KMS-11 (cell line): ENCODE measurements at regions not wholly inside any gene's neighbourhood (a gene's known extent, or its start where the extent isn't known, plus 50 kb on each side); places are given as distances from the start of the nearest gene placed in this dataset.

ENCODE experiments used
- H2AFZ ChIP-seq: fragments of 200-600 bp; sonication (generic); 2 replicates; pipeline ENCODE4 v1.6.1; 2016; ENCODE audit warnings: antibody characterized with exemption, mixed run types, low read depth
- H3K27ac ChIP-seq: fragments of 200-600 bp; sonication (generic); 2 replicates; pipeline ENCODE4 v1.6.1; 2016; ENCODE audit warnings: mild to moderate bottlenecking, mixed run types
- H3K27me3 ChIP-seq: fragments of 200-600 bp; sonication (generic); 2 replicates; pipeline ENCODE4 v1.6.1; 2017; ENCODE audit warnings: mild to moderate bottlenecking, low read depth, mixed run types, moderate library complexity; ENCODE audit not compliant: insufficient read depth
- H3K36me3 ChIP-seq: fragments of 200-600 bp; sonication (generic); 2 replicates; pipeline ENCODE4 v1.6.1; 2017; ENCODE audit warnings: mild to moderate bottlenecking, mixed run types; ENCODE audit not compliant: insufficient read depth
- H3K4me1 ChIP-seq: fragments of 200-600 bp; sonication (generic); 2 replicates; pipeline ENCODE4 v1.6.1; 2016; ENCODE audit warnings: mild to moderate bottlenecking, low read depth, mixed run types; ENCODE audit not compliant: poor library complexity, severe bottlenecking
- H3K4me2 ChIP-seq: fragments of 200-600 bp; sonication (generic); 2 replicates; pipeline ENCODE4 v1.7.0; 2016; ENCODE audit warnings: mild to moderate bottlenecking, mixed run types
- H3K4me3 ChIP-seq: fragments of 200-600 bp; sonication (generic); IDR thresholded peaks from 2 replicates; pipeline ENCODE4 v1.6.1; 2017; ENCODE audit warnings: low read depth, low read length, mixed read lengths; ENCODE audit not compliant: insufficient read depth
- H3K79me2 ChIP-seq: fragments of 200-600 bp; sonication (generic); 2 replicates; pipeline ENCODE4 v1.6.1; 2016; ENCODE audit warnings: low read depth, mixed run types; ENCODE audit not compliant: insufficient read depth
- H3K9ac ChIP-seq: fragments of 200-600 bp; sonication (generic); 2 replicates; pipeline ENCODE4 v1.6.1; 2016; ENCODE audit warnings: mild to moderate bottlenecking, mixed run types
- H4K20me1 ChIP-seq: fragments of 200-600 bp; sonication (generic); 2 replicates; pipeline ENCODE4 v1.6.1; 2016; ENCODE audit warnings: mild to moderate bottlenecking, mixed run types; ENCODE audit not compliant: insufficient read depth
- CTCF ChIP-seq: fragments of 200-600 bp; sonication (generic); conservative IDR thresholded peaks from 2 replicates; pipeline ENCODE4 v1.6.1; 2017; ENCODE audit warnings: low read depth, mild to moderate bottlenecking, antibody characterized with exemption, low read length, moderate library complexity, mixed read lengths

DNA sequence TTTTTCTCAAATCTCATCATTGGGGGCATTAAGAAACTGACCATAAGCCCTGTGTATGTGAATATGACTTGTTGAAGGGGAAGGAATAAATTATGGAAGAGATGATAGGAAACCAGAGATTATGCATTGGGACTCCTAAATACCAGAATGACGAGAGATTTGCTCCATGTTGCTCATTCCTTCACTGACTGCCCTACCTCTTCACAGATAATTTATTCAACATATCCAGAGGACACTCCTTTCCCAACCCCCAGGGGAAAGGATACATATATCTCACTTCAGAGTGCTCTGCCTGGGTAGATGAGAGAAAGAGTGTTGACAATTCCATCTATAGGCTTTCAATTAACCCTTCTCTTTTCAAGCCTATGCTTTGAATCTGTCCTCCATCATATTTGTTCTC, 145.3 kb upstream of the RHOBTB1 start:
- no peaks in the 10 kb centered on the region for H4K20me1 ChIP-seq
- no peak overlapping the region for H3K27ac ChIP-seq
- H3K4me3 ChIP-seq: no peak overlapping the region
- no peaks in the 10 kb centered on the region for H3K4me1 ChIP-seq
- H3K27me3 ChIP-seq: no peaks in the 10 kb centered on the region
- H3K4me2 ChIP-seq: no peak overlapping the region
- no peaks in the 10 kb centered on the region for H3K36me3 ChIP-seq
- TF ChIP-seq CTCF: no peak
- no peak overlapping the region for H2AFZ ChIP-seq
- no peak overlapping the region for H3K9ac ChIP-seq
- H3K79me2 ChIP-seq: no peaks in the 10 kb centered on the region

GRCh38 chr10:61084493-61084892, 140.5 kb upstream of the RHOBTB1 start:
- Histone ChIP-seq H3K9ac (no peak overlapping the region), H3K4me2 (no peak overlapping the region), H3K27ac (no peak overlapping the region), H3K27me3 (no peaks in the 10 kb centered on the region), H4K20me1 (no peaks in the 10 kb centered on the region), H2AFZ (no peak overlapping the region), H3K79me2 (no peaks in the 10 kb centered on the region), H3K4me1 (no peaks in the 10 kb centered on the region), H3K4me3 (no peak overlapping the region), H3K36me3 (no peaks in the 10 kb centered on the region)
- no peak for TF ChIP-seq CTCF

DNA sequence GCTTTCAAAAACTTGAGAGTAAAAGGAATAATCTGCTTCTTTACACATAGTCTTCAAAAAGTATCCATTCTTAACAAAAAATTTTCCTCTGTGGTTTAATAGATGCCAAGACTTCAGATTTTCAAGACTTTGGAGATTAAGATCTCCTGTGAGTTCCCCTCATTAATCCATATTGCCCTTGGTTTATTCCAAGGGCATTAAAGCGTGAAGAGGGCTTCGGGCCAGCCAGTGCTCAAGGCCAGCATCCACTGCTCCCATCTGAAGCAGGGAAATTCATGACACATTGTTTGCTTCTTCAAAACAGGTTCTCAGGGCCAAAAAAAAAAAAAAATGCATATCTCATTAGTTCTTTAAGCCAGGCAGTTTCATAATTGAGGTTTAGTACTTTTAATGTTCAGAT, 137.3 kb upstream of the RHOBTB1 start:
- Histone ChIP-seq H3K9ac (no peak overlapping the region), H3K36me3 (no peaks in the 10 kb centered on the region), H3K79me2 (no peaks in the 10 kb centered on the region), H4K20me1 (no peaks in the 10 kb centered on the region), H2AFZ (no peak overlapping the region), H3K4me1 (no peaks in the 10 kb centered on the region), H3K4me2 (no peak overlapping the region), H3K27me3 (no peaks in the 10 kb centered on the region), H3K4me3 (no peak overlapping the region), H3K27ac (no peak overlapping the region)
- no peak for TF ChIP-seq CTCF

DNA sequence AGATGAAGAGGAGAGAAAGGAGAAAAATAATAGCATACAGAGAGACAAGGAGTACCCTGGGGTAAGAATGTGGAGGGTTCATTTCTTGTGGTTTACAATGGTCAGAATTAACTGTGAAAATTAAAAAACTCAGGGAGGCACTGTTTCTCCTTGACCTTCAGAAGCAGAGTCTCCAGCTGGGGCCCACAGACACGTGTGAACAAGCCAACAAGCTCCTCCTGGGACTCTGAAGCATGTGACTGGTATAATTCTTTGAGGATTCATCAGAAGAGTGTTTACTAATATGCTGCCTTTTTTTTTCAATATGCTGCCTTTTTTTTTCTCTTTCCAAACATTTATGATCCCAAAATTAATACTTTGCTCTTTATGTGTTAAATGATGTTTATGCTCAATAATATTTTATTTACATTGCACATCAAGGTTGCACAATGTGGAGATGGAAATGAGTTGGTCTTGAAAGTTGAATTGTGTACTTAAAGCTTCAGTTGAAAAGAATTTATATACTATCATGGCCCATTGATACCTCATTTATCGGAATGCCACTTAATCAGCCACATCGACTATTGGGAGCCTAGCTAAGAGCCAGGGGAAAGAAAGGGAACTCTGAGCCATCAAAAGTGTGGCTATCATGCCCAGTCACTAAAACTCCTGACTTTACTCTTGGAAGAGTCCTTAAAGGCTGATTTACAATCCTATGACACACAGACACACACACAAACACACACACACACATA, 134.7 kb upstream of the RHOBTB1 start:
- TF ChIP-seq CTCF: no peak
- Histone ChIP-seq H3K27me3 (no peaks in the 10 kb centered on the region), H2AFZ (no peak overlapping the region)

More for the DNA sequence above, 134.7 kb upstream of the RHOBTB1 start:
- Histone ChIP-seq H3K36me3 (no peaks in the 10 kb centered on the region), H3K4me1 (no peaks in the 10 kb centered on the region), H3K4me3 (no peak overlapping the region), H3K9ac (no peak overlapping the region), H3K4me2 (no peak overlapping the region), H3K79me2 (no peaks in the 10 kb centered on the region), H3K27ac (no peak overlapping the region), H4K20me1 (no peaks in the 10 kb centered on the region)
